GM19239 (cell line): ENCODE measurements at regions not wholly inside any gene's neighbourhood (a gene's known extent, or its start where the extent isn't known, plus 50 kb on each side); places are given as distances from the start of the nearest gene placed in this dataset.
A peak's percentile ranks its signal among the peaks of the same experiment; 100 is the strongest.

Source experiments
- DNase-seq: peaks from one replicate; pipeline ENCODE4 v3.0.0; 2011; ENCODE audit warnings: low spot score; ENCODE audit not compliant: insufficient read length
- FAIRE-seq: peaks from 2 replicates; lab custom pipeline; 2011; peaks lifted over from hg19 to GRCh38; lab: Jason Lieb, UNC

DNA sequence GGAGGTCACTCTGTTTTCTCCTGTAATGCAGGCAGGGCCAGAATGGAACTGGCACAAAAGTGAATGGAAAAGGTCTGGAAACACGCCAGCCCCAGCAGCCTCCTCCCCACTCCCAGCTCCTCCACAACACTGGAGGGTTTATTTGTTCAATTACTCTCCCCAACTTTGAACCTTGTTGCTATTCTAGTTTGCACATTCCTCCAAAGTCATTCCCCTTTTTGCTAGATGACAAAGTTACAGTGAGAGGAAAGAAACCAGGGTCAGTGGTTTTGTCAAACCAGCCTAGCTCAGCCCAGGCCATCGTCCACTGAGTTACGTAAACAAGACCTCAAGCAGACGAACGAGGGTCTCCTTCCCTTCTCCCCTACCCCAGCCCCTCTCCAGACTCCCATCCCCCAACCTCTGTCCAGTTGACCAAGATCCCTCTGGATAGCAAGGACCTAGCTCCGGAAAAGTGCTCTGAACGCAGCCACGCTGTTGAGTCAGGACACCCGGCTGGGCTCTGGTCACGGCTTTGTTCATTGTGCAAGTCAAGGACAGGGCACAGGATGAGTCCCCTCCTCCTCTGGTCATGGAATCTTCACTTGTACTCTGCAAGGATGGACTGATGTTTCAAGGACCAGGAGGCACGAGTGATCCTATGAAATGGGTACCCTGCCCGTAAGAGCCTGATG lies 180.0 kb downstream of the USP12 start:
- DNase-seq, result no peak
- no peak for FAIRE-seq

- FAIRE-seq (no peak), DNase-seq (no peak)
These were observed 181.5 kb downstream of the USP12 start for GRCh38 chr13:26989957-26990713.

DNA sequence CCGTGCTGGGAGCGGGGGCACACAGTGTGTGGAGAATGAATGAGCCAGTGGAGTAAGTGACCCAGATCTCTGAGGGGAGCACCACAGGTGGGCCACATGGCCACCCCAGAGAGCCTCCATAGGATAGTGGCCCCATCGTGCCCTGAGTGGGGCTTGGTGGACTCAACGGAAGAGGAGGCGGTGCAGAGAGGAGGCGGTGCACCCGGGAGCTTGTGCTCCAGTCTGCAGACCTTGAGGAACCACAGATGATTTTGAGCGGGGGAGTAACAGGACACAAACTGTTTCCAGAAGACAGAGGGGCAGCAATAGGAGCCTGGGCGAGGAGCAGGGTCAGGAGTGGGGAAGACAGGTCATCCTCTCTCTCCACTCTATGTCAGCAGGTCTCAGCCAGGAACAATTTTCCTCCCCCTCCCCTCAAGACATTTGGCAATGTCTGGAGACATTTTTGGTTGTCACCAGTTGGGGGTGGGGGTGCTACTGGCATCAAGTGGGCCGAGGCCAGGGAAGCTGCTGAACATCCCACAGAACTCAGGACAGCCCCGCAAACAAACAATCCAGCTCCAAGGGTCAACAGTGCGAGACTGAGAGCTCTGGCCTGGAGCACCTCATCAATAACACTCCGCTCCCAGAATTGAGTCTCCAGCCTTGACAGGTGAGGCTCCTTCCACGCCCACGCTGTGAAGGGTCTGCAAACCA lies 182.2 kb downstream of the USP12 start:
- no peak for FAIRE-seq
- DNase-seq, result no peak

DNA sequence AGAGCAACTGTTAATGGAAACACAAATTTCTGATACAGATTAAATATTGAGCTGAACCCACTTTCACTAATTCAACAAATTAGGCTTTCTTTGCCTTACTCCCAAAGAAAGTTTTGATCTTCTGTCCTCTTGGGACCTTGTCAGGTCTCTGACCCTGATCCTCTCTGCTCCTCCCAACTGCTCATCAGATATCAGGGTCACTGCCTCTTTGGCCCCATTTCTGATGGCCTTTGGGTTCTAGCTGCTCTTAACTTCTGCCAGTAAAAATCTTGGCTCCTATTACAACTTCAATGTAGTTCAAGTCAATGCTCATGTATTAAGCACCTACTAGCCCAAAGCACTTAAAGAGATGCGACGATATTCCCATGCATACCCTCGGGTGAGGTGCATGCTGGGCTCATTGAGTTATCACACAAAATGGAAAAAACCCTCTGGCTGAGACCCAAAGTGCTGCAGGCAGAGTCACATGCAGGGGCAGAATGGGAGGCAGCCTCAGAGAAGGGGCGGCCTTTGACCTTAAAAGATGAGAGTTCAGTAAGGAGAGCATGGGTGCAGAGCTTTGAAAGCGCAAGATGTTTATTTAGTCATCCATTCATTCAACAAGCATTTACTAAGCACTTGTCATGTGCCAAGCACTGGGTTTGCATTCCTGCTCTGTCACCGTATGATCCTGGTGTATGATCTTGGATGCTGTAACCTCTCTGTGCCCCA lies 183.4 kb downstream of the USP12 start:
- no peak for FAIRE-seq
- DNase-seq, result no peak

DNA sequence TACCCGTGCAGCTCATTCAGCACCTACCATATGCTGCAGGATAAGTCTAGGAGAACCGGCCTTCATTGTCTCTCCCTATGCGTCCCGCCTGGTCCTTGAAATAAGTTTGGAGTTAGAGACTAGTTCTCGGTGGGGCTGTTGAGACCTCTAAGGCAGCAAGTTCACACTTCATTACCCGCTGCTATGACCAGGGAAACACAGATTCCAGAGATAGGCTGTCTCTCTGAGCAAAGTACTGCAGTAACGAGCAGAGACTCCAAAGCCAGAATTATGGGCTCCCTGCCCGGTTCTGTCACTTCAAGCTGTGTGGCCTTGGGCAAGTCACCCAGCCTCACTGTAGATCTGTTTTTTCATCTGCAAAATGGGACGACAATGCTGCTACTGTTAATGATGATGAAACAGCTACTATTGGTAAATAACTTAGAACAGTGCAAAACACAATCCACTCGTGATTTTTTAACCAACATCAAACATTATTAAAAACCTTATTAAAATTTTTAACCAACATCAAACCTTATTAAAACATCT lies 184.1 kb downstream of the USP12 start:
- no peak for FAIRE-seq

DNA sequence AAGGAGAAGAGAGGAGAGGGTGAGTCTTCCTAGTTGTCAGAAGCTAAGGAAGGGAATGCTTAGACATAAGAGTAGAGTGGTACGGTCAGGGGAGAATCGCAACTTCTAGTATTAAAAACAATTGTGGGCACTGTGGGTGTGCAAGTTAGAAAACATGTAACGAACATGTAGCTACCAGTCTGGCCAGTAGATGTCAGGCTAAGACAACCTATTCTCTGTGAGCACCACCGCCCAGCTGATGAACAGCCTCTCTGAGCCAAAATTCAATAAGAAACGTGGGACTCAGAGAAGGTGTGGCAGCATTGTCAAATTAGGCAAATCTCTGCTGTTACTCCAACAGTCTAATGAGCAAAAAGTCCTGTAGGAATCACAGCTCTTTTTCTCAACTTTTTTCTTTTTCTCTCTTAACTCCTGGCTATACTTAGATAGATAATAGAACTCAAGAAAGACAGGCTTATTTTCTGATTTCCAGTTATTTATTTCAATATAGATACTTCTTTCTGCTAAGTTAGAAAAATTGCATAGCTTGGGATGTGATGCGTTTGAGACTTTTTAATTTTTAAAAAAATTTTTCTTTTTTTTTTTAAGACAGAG lies 186.2 kb downstream of the USP12 start:
- DNase-seq (peak; percentile 68), FAIRE-seq (peak; percentile 92)

More for the DNA sequence above, 184.1 kb downstream of the USP12 start:
- DNase-seq, result no peak

- FAIRE-seq (no peak), DNase-seq (no peak)
These were observed 187.3 kb downstream of the USP12 start for GRCh38 chr13:26984337-26984736.

GRCh38 chr13:26983543-26984320 lies 187.9 kb downstream of the USP12 start:
- no peak for FAIRE-seq

GRCh38 chr13:26980099-26981031 lies 191.2 kb downstream of the USP12 start:
- FAIRE-seq, result no peak

More at GRCh38 chr13:26983543-26984320, 187.9 kb downstream of the USP12 start:
- DNase-seq, result no peak

GRCh38 chr13:26979334-26979733 lies 192.3 kb downstream of the USP12 start:
- no peak for FAIRE-seq
- no peak for DNase-seq

More at GRCh38 chr13:26980099-26981031, 191.2 kb downstream of the USP12 start:
- DNase-seq, result no peak

DNA sequence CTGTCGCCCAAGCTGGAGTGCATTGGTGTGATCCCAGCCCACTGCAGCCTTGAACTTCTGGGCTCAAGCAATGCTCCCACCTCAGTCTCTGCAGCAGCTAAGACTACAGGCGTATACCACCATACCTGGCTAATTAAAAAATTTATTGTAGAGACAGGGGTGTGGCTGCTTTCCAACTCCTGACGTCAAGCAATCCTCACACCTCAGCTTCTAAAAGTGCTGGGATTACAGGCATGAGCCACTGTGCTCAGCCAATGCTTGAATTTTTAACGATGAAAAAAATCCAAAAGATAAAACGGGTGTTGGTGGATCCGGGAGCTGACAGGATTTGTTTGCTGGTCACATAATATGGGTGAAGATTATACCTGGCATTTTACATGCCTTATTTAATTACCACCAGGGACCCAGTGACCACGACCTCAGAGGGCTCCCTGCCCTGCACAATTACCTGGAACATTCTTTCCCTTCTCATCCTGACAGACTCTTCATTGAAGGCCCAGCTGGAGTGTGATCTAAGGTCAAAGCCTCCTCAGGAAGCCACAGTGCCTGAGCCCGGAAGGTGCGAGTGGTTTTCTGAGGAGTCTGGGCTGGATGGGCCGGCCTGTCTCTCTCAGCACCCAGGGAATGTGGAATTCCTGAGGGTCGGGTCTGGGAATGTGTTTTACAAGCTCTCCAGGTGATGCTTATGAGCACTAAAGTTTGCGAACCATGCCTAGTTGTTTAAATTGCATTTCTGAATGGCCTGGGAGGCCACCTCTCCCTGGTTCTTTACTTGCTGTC lies 193.3 kb downstream of the USP12 start:
- DNase-seq, result no peak
- FAIRE-seq, result no peak

GRCh38 chr13:26977541-26977940 lies 194.1 kb downstream of the USP12 start:
- no peak for FAIRE-seq

DNA sequence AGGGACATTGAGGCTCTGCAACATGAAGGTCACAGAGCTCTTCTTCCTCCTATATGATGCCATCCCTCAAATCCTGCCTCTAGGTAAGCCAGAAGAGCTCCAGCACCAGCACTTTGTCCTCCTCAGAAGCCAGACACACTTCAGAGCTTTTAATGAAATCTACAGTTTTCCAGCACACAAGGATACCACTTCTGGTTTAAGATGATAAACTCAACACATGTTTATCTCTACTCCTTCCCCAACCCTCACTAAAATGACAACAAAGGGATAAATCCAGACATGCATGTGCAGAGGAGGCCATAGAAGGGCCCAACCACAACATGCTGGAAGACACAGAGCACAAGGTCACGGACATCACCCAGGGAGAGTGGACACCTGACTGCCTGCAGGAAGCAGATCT lies 195.3 kb downstream of the USP12 start:
- DNase-seq, result no peak
- FAIRE-seq, result no peak

More at GRCh38 chr13:26977541-26977940, 194.1 kb downstream of the USP12 start:
- DNase-seq, result no peak

GRCh38 chr13:26973946-26974345 lies 197.7 kb downstream of the USP12 start:
- DNase-seq (no peak), FAIRE-seq (no peak)

GRCh38 chr13:26973295-26973694 lies 198.3 kb downstream of the USP12 start:
- no peak for FAIRE-seq

GRCh38 chr13:26971990-26972887 lies 199.4 kb downstream of the USP12 start:
- no peak for FAIRE-seq
- peak; percentile 26 for DNase-seq

More at GRCh38 chr13:26973295-26973694, 198.3 kb downstream of the USP12 start:
- DNase-seq, result no peak
